ENCODE measurements at regions not wholly inside any gene's neighbourhood (a gene's known extent, or its start where the extent isn't known, plus 50 kb on each side); places are given as distances from the start of the nearest gene placed in this dataset.
"Not testable (repeated sequence)": the region's sequence is repeated elsewhere in the genome, so short reads cannot be mapped to it uniquely, and the experiment has no call there.

GRCh38 chrX:28520786-28521185, 66.5 kb upstream of the IL1RAPL1 start:
- H3K4me3 ChIP-seq, result no peak overlapping the region
- no peak overlapping the region for H3K27ac ChIP-seq
- intact Hi-C loops (cut with DNase I), result no loop called here
- no peak for DNase-seq (ENCODE audit: low spot score in 2 of 2)
- no peak for TF ChIP-seq CTCF (IDR thresholded peaks at IDR 0.05)
- no peaks in the 10 kb centered on the region for H3K36me3 ChIP-seq
- H3K4me1 ChIP-seq, result no peaks in the 10 kb centered on the region
- no peaks in the 10 kb centered on the region for H3K9me3 ChIP-seq
- H3K27me3 ChIP-seq, result no peaks in the 10 kb centered on the region

GRCh38 chrX:28528354-28528753, 58.9 kb upstream of the IL1RAPL1 start:
- not testable (repeated sequence) for H3K27me3 ChIP-seq; H3K36me3 ChIP-seq; H3K27ac ChIP-seq; DNase-seq (ENCODE audit: low spot score in 2 of 2); H3K4me1 ChIP-seq; H3K4me3 ChIP-seq; H3K9me3 ChIP-seq
- intact Hi-C loops (cut with DNase I), result loop anchor here (2.0 kb wide), 1 partner anchor 50 kb away; no protein-coding TSS in a partner anchor

Data from ascending aorta (tissue), 2 donors.